ENCODE measurements at regions not wholly inside any gene's neighbourhood (a gene's known extent, or its start where the extent isn't known, plus 50 kb on each side); places are given as distances from the start of the nearest gene placed in this dataset.
"Not testable (repeated sequence)": the region's sequence is repeated elsewhere in the genome, so short reads cannot be mapped to it uniquely, and the experiment has no call there.

GRCh38 chr12:131285905-131286295, 332.2 kb downstream of the ADGRD1 start:
- TF ChIP-seq POLR2A, CTCF (IDR thresholded peaks at IDR 0.05): not testable (repeated sequence)

All from adrenal gland (tissue), 5 donors.